ENCODE measurements at regions not wholly inside any gene's neighbourhood (a gene's known extent, or its start where the extent isn't known, plus 50 kb on each side); places are given as distances from the start of the nearest gene placed in this dataset.

GRCh38 chr3:167898091-167898490 lies 162.6 kb downstream of the SERPINI1 start:
- Histone ChIP-seq H3K4me3 (ENCODE audit: low read length in 2 of 2) (no peak overlapping the region), H3K27me3 (ENCODE audit: control insufficient read depth in 2 of 2, insufficient read depth in 2 of 2, low read length in 2 of 2) (no peaks in the 10 kb centered on the region), H3K4me1 (ENCODE audit: control insufficient read depth in 2 of 2, insufficient read depth in 2 of 2, low read length in 2 of 2) (no peaks in the 10 kb centered on the region), H3K9me3 (ENCODE audit: control insufficient read depth in 2 of 2, low read length in 2 of 2) (no peaks in the 10 kb centered on the region), H3K27ac (ENCODE audit: low read depth in 2 of 2, low read length in 2 of 2) (no peak overlapping the region), H3K36me3 (ENCODE audit: control insufficient read depth in 2 of 2, insufficient read depth in 2 of 2, low read length in 2 of 2) (no peaks in the 10 kb centered on the region), H3K9ac (ENCODE audit: low read depth in 1 of 2, low read length in 2 of 2) (no peak overlapping the region)

- H3K27ac ChIP-seq (ENCODE audit: low read depth in 2 of 2, low read length in 2 of 2): no peak overlapping the region
- H3K36me3 ChIP-seq (ENCODE audit: control insufficient read depth in 2 of 2, insufficient read depth in 2 of 2, low read length in 2 of 2): no peaks in the 10 kb centered on the region
- no peaks in the 10 kb centered on the region for H3K27me3 ChIP-seq (ENCODE audit: control insufficient read depth in 2 of 2, insufficient read depth in 2 of 2, low read length in 2 of 2)
- H3K9ac ChIP-seq (ENCODE audit: low read depth in 1 of 2, low read length in 2 of 2): no peak overlapping the region
- no peak overlapping the region for H3K4me3 ChIP-seq (ENCODE audit: low read length in 2 of 2)
- no peaks in the 10 kb centered on the region for H3K4me1 ChIP-seq (ENCODE audit: control insufficient read depth in 2 of 2, insufficient read depth in 2 of 2, low read length in 2 of 2)
- H3K9me3 ChIP-seq (ENCODE audit: control insufficient read depth in 2 of 2, low read length in 2 of 2): no peaks in the 10 kb centered on the region
These were observed 160.2 kb downstream of the SERPINI1 start for GRCh38 chr3:167895684-167896083.

DNA sequence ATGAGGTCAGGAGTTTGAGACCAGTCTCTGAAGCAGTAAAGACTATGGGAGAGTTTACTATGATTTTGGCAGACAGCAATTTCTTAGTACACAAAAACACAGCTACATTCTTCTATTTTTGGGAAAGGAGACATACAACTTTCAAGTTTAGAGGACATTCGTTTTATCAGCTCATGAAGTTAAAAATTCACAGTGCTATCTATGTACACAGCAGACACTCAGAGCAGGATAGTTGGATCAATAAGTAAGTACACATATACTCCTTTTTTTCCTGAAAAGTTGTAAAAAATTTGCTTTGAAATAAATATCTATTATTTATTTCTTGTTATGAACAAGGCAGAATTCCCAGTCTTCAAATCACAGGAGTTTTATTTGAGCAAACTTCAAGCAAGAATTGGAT lies 159.7 kb downstream of the SERPINI1 start:
- H3K4me1 ChIP-seq (ENCODE audit: control insufficient read depth in 2 of 2, insufficient read depth in 2 of 2, low read length in 2 of 2): no peaks in the 10 kb centered on the region
- H3K4me3 ChIP-seq (ENCODE audit: low read length in 2 of 2): no peak overlapping the region
- H3K36me3 ChIP-seq (ENCODE audit: control insufficient read depth in 2 of 2, insufficient read depth in 2 of 2, low read length in 2 of 2): no peaks in the 10 kb centered on the region
- no peak overlapping the region for H3K9ac ChIP-seq (ENCODE audit: low read depth in 1 of 2, low read length in 2 of 2)
- H3K9me3 ChIP-seq (ENCODE audit: control insufficient read depth in 2 of 2, low read length in 2 of 2): no peaks in the 10 kb centered on the region
- no peak overlapping the region for H3K27ac ChIP-seq (ENCODE audit: low read depth in 2 of 2, low read length in 2 of 2)
- H3K27me3 ChIP-seq (ENCODE audit: control insufficient read depth in 2 of 2, insufficient read depth in 2 of 2, low read length in 2 of 2): no peaks in the 10 kb centered on the region

GRCh38 chr3:167892205-167892604 lies 156.7 kb downstream of the SERPINI1 start:
- H3K27me3 ChIP-seq (ENCODE audit: control insufficient read depth in 2 of 2, insufficient read depth in 2 of 2, low read length in 2 of 2): no peaks in the 10 kb centered on the region
- no peak overlapping the region for H3K9ac ChIP-seq (ENCODE audit: low read depth in 1 of 2, low read length in 2 of 2)
- H3K4me1 ChIP-seq (ENCODE audit: control insufficient read depth in 2 of 2, insufficient read depth in 2 of 2, low read length in 2 of 2): no peaks in the 10 kb centered on the region
- H3K4me3 ChIP-seq (ENCODE audit: low read length in 2 of 2): no peak overlapping the region
- H3K9me3 ChIP-seq (ENCODE audit: control insufficient read depth in 2 of 2, low read length in 2 of 2): no peaks in the 10 kb centered on the region
- H3K27ac ChIP-seq (ENCODE audit: low read depth in 2 of 2, low read length in 2 of 2): no peak overlapping the region
- H3K36me3 ChIP-seq (ENCODE audit: control insufficient read depth in 2 of 2, insufficient read depth in 2 of 2, low read length in 2 of 2): no peaks in the 10 kb centered on the region

DNA sequence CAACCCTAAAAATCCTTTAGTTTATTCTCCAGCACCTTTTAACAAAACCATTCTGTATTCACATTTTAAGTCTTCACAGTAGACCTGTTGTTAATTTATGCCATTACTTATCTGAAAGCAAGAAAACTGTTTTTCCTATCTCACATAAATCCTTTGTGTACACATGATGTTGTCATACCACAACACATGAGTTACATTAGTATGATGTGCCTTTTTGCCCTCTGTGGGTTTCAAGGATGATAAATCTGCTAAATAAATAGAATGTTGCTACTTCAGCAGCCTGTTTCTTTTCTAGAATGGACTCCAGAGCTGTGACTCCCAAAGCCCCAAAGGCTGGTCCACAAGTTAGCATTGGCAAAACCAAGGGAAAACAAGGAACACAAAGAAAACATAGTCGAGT lies 151.6 kb downstream of the SERPINI1 start:
- Histone ChIP-seq H3K36me3 (ENCODE audit: control insufficient read depth in 2 of 2, insufficient read depth in 2 of 2, low read length in 2 of 2) (no peaks in the 10 kb centered on the region), H3K9me3 (ENCODE audit: control insufficient read depth in 2 of 2, low read length in 2 of 2) (no peaks in the 10 kb centered on the region), H3K27me3 (ENCODE audit: control insufficient read depth in 2 of 2, insufficient read depth in 2 of 2, low read length in 2 of 2) (no peaks in the 10 kb centered on the region), H3K4me1 (ENCODE audit: control insufficient read depth in 2 of 2, insufficient read depth in 2 of 2, low read length in 2 of 2) (no peaks in the 10 kb centered on the region), H3K9ac (ENCODE audit: low read depth in 1 of 2, low read length in 2 of 2) (no peak overlapping the region), H3K27ac (ENCODE audit: low read depth in 2 of 2, low read length in 2 of 2) (no peak overlapping the region), H3K4me3 (ENCODE audit: low read length in 2 of 2) (no peak overlapping the region)

DNA sequence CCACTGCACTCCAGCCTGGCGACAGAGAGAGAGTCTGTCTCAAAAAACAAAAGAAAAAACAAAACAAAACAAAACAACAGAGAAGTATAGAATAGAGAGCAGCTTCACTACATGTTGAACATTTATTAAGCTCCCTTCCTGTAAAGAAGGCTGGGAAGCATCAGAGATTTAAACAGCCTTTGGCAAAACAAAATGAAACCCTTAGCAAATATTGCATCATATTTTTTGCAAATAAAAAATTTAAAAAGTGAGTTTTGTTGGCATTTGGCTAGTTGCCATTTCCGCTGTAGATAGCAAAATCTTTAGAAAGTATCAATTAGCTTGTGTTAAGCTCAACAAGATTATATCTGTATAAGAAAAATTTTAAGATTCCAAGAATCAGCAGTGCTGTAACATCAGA lies 151.2 kb downstream of the SERPINI1 start:
- Histone ChIP-seq H3K4me3 (ENCODE audit: low read length in 2 of 2) (no peak overlapping the region), H3K36me3 (ENCODE audit: control insufficient read depth in 2 of 2, insufficient read depth in 2 of 2, low read length in 2 of 2) (no peaks in the 10 kb centered on the region), H3K9me3 (ENCODE audit: control insufficient read depth in 2 of 2, low read length in 2 of 2) (no peaks in the 10 kb centered on the region), H3K4me1 (ENCODE audit: control insufficient read depth in 2 of 2, insufficient read depth in 2 of 2, low read length in 2 of 2) (peaks cover 0 to 4% of the 10 kb centered on the region in 2 donors), H3K27me3 (ENCODE audit: control insufficient read depth in 2 of 2, insufficient read depth in 2 of 2, low read length in 2 of 2) (no peaks in the 10 kb centered on the region), H3K9ac (ENCODE audit: low read depth in 1 of 2, low read length in 2 of 2) (no peak overlapping the region), H3K27ac (ENCODE audit: low read depth in 2 of 2, low read length in 2 of 2) (no peak overlapping the region)

- Histone ChIP-seq H3K9me3 (ENCODE audit: control insufficient read depth in 2 of 2, low read length in 2 of 2) (no peaks in the 10 kb centered on the region), H3K27me3 (ENCODE audit: control insufficient read depth in 2 of 2, insufficient read depth in 2 of 2, low read length in 2 of 2) (no peaks in the 10 kb centered on the region), H3K4me1 (ENCODE audit: control insufficient read depth in 2 of 2, insufficient read depth in 2 of 2, low read length in 2 of 2) (peaks cover 0 to 4% of the 10 kb centered on the region in 2 donors), H3K27ac (ENCODE audit: low read depth in 2 of 2, low read length in 2 of 2) (no peak overlapping the region), H3K36me3 (ENCODE audit: control insufficient read depth in 2 of 2, insufficient read depth in 2 of 2, low read length in 2 of 2) (no peaks in the 10 kb centered on the region), H3K9ac (ENCODE audit: low read depth in 1 of 2, low read length in 2 of 2) (no peak overlapping the region), H3K4me3 (ENCODE audit: low read length in 2 of 2) (no peak overlapping the region)
These were observed 149.8 kb downstream of the SERPINI1 start for GRCh38 chr3:167885277-167885676.

GRCh38 chr3:167884481-167884880 lies 149.0 kb downstream of the SERPINI1 start:
- H3K36me3 ChIP-seq (ENCODE audit: control insufficient read depth in 2 of 2, insufficient read depth in 2 of 2, low read length in 2 of 2): no peaks in the 10 kb centered on the region
- no peaks in the 10 kb centered on the region for H3K27me3 ChIP-seq (ENCODE audit: control insufficient read depth in 2 of 2, insufficient read depth in 2 of 2, low read length in 2 of 2)
- no peak overlapping the region for H3K9ac ChIP-seq (ENCODE audit: low read depth in 1 of 2, low read length in 2 of 2)
- H3K27ac ChIP-seq (ENCODE audit: low read depth in 2 of 2, low read length in 2 of 2): no peak overlapping the region
- no peak overlapping the region for H3K4me3 ChIP-seq (ENCODE audit: low read length in 2 of 2)
- no peaks in the 10 kb centered on the region for H3K9me3 ChIP-seq (ENCODE audit: control insufficient read depth in 2 of 2, low read length in 2 of 2)
- H3K4me1 ChIP-seq (ENCODE audit: control insufficient read depth in 2 of 2, insufficient read depth in 2 of 2, low read length in 2 of 2): peaks cover 0 to 4% of the 10 kb centered on the region in 2 donors

DNA sequence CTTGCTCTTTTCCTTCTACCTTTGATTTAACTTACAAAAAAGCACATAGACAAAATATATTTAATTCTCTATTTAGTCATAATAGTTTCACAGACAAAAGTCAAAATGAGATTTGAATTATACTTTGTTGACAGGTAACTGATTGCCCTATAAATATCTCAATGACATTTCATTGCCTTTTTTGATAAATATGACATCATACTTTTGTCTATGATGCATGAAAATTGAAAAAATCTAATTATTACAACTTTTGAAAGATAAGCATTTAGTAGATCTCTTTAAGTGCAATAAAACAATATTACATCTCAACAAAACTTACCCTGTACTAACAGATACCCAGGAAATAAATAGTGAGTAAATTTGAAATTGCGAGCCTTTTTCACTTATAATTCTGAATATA lies 147.9 kb downstream of the SERPINI1 start:
- H3K9me3 ChIP-seq (ENCODE audit: control insufficient read depth in 2 of 2, low read length in 2 of 2): no peaks in the 10 kb centered on the region
- no peaks in the 10 kb centered on the region for H3K36me3 ChIP-seq (ENCODE audit: control insufficient read depth in 2 of 2, insufficient read depth in 2 of 2, low read length in 2 of 2)
- peaks cover 0 to 4% of the 10 kb centered on the region in 2 donors for H3K4me1 ChIP-seq (ENCODE audit: control insufficient read depth in 2 of 2, insufficient read depth in 2 of 2, low read length in 2 of 2)
- no peaks in the 10 kb centered on the region for H3K27me3 ChIP-seq (ENCODE audit: control insufficient read depth in 2 of 2, insufficient read depth in 2 of 2, low read length in 2 of 2)
- H3K4me3 ChIP-seq (ENCODE audit: low read length in 2 of 2): no peak overlapping the region
- no peak overlapping the region for H3K9ac ChIP-seq (ENCODE audit: low read depth in 1 of 2, low read length in 2 of 2)
- no peak overlapping the region for H3K27ac ChIP-seq (ENCODE audit: low read depth in 2 of 2, low read length in 2 of 2)

DNA sequence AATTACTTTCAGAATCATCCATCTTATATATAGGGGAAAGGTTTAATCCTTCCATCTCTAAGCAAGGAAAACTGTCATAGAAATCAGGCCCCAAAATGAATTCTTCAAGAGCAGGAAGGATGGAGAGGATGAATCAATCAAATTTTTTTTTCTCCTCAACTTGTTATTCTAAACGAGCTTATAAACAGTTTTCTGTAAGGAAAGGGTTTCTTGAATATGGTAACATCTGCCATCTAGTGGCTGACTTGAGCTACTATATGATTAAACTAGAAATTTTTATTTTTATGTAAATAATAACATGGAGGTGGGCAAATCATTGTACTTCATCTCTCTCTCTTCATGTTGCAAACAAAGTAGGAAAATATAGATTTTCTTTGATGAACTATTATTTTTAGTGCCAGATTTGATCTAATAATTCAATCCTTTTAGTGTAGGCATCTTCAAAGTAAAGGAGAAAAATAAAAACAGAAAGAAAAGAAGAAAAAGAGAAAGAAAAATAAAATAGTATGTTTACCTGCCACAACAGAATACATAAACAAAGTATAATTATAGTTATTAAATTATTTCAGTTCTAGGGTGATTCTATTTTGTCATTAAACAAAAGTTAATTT lies 146.6 kb downstream of the SERPINI1 start:
- Histone ChIP-seq H3K9ac (ENCODE audit: low read depth in 1 of 2, low read length in 2 of 2) (no peak overlapping the region), H3K4me3 (ENCODE audit: low read length in 2 of 2) (no peak overlapping the region), H3K4me1 (ENCODE audit: control insufficient read depth in 2 of 2, insufficient read depth in 2 of 2, low read length in 2 of 2) (peaks cover 0 to 4% of the 10 kb centered on the region in 2 donors), H3K27me3 (ENCODE audit: control insufficient read depth in 2 of 2, insufficient read depth in 2 of 2, low read length in 2 of 2) (no peaks in the 10 kb centered on the region), H3K36me3 (ENCODE audit: control insufficient read depth in 2 of 2, insufficient read depth in 2 of 2, low read length in 2 of 2) (no peaks in the 10 kb centered on the region), H3K27ac (ENCODE audit: low read depth in 2 of 2, low read length in 2 of 2) (no peak overlapping the region), H3K9me3 (ENCODE audit: control insufficient read depth in 2 of 2, low read length in 2 of 2) (no peaks in the 10 kb centered on the region)

DNA sequence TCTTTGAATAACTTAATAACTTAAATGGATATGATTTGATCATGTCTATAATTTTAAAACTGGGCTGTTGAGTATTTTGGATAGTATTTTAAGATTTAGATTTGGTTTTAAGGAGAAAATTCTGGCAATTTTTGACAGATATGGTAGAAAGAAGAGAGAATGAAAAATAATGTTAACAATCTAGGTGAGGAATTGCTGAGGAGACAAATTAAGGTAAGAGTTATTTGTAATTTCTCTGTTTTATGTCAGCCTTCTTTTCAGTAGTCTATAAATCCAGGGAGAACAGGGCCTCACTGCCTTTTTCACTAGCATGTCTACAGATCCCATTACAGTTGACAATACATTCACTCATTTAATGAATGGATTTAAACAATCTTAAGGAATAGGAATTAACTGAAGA lies 144.7 kb downstream of the SERPINI1 start:
- Histone ChIP-seq H3K27me3 (ENCODE audit: control insufficient read depth in 2 of 2, insufficient read depth in 2 of 2, low read length in 2 of 2) (no peaks in the 10 kb centered on the region), H3K4me3 (ENCODE audit: low read length in 2 of 2) (no peak overlapping the region), H3K27ac (ENCODE audit: low read depth in 2 of 2, low read length in 2 of 2) (no peak overlapping the region), H3K36me3 (ENCODE audit: control insufficient read depth in 2 of 2, insufficient read depth in 2 of 2, low read length in 2 of 2) (no peaks in the 10 kb centered on the region), H3K4me1 (ENCODE audit: control insufficient read depth in 2 of 2, insufficient read depth in 2 of 2, low read length in 2 of 2) (peaks cover 0 to 4% of the 10 kb centered on the region in 2 donors), H3K9me3 (ENCODE audit: control insufficient read depth in 2 of 2, low read length in 2 of 2) (no peaks in the 10 kb centered on the region), H3K9ac (ENCODE audit: low read depth in 1 of 2, low read length in 2 of 2) (no peak overlapping the region)

Data from mucosa of rectum (tissue), 2 donors.